GM18507 (cell line): ENCODE measurements at regions not wholly inside any gene's neighbourhood (a gene's known extent, or its start where the extent isn't known, plus 50 kb on each side); places are given as distances from the start of the nearest gene placed in this dataset.

Source experiments
- DNase-seq: peaks from one replicate; pipeline ENCODE4 v3.0.0; 2011; ENCODE audit warnings: low read depth; ENCODE audit not compliant: insufficient read length; ENCODE audit errors: extremely low spot score
- FAIRE-seq: peaks from 2 replicates; lab custom pipeline; 2011; peaks lifted over from hg19 to GRCh38; lab: Jason Lieb, UNC

DNA sequence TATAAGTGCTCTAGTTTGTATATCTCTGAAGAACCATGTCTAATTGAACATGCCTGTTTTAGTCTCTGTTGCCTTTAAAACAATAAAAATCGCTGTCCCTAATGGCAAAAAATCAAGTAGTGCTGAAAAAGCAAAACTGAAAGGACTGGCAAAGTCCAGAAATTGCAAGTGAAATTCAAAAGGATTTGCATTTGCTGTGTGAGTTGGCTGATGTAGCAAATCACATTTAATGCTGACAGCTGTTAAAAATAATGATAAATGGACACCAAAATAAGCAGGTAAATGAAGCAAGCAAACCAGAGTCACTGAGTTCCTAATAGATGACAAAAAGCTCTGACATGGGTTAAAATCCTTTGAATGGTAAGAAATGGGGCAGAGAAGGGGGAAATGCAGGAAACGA is 874.1 kb downstream of the GRM8 start:
- DNase-seq (no peak), FAIRE-seq (peak; percentile 48)

- FAIRE-seq (no peak), DNase-seq (no peak)
Observed at GRCh38 chr7:126370038-126370668, 882.6 kb downstream of the GRM8 start.

- FAIRE-seq (no peak), DNase-seq (no peak)
Observed at GRCh38 chr7:126362746-126363145, 890.0 kb downstream of the GRM8 start.

DNA sequence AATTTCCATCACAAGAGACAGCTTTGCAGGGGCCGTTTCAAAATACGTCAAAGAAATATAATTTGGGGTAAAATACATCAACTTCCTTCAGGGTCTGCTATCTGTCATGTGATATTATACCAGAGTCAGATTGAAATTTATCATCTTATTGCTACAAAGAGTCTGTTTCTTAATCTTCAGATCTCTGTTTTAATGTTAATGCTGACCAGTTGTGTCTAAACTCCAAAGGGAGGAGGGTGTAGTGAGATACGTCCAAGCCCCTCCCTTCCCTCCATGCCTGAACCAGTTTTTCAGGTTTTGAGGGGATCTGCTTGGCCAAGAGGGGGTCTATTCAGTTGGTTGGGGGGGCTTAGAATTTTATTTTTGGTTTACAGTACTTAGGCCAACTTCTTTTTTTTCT is 891.6 kb downstream of the GRM8 start:
- FAIRE-seq (no peak), DNase-seq (no peak)

- FAIRE-seq (peak; percentile 55), DNase-seq (no peak)
Observed at GRCh38 chr7:126339813-126340212, 912.9 kb downstream of the GRM8 start.

DNA sequence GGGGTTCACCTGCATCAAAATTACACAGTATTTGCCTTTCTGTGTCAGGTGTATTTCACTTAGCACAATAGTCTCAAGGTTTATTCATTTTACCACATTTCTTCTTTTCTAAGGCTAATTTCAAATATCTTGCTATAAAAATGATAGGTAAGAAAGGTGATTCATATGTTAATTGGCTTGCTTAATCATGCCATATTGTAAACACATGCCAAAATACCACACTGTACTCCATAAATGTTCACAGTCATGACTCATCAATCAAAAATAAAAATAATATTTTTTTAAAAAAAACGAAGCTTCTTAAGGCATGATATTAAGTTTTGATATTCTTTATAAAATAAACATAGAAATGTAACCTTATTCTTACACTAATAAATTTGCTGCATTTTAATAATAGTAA is 947.1 kb downstream of the GRM8 start:
- no peak for FAIRE-seq
- no peak for DNase-seq

DNA sequence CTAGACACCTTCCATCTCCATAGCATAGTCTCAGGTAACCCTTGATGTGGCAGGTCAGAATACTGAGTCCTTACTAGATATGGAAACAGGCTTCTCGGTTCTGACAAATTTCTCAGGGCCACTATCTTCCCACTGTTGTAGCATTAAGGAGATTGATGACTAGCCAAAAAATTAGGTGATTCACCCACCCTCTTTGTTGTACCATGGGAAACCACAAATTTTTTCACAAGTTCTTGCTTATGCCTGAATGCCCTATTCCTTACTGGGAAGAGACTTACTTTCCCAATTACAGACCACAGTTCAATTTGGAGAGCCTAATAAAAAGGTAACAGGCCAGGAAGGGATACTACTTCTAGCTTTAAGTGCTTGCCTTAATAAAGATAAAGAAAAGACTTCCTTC is 948.8 kb downstream of the GRM8 start:
- DNase-seq (no peak), FAIRE-seq (no peak)

- no peak for DNase-seq
- no peak for FAIRE-seq
Observed at GRCh38 chr7:126302639-126303038, 950.1 kb downstream of the GRM8 start.

DNA sequence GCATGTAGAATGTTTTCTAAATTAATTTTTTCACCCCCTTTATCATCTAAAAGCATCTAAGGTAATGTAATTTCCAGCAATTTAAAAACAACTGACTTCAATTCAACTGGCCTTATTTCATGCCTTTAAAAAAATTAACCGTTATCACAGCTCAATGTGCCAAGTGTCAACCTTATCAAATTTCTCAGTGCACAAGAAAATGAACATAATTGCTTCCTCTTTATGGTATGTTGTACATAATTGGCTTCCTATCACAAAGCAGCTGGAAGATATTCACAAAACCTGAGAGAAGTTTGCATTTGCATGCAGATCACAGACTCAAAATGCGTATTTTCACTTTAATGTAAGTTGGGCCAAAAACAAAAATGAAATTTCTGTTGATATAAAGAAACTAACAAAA is 966.4 kb downstream of the GRM8 start:
- DNase-seq = no peak

DNA sequence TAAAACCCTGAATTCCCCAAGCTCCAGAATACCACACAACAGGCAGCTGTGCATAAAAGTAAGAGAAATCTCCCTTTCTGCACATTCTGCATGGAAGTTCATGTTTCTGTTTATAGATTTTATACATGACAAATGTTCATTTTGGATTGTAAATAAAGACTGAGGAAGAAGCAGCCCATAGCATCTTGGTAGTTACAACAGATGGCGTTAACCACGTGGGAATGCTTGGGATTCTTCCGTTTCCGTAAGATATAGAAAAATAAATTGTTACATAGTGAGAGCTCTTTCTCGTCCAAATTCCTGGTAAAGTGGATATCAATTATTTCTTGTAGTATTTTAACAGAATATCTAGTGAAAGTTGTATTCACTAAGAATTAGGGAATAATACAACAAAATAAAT is 1016.5 kb downstream of the GRM8 start:
- FAIRE-seq (no peak), DNase-seq (no peak)

More for the DNA sequence above, 966.4 kb downstream of the GRM8 start:
- no peak for FAIRE-seq

DNA sequence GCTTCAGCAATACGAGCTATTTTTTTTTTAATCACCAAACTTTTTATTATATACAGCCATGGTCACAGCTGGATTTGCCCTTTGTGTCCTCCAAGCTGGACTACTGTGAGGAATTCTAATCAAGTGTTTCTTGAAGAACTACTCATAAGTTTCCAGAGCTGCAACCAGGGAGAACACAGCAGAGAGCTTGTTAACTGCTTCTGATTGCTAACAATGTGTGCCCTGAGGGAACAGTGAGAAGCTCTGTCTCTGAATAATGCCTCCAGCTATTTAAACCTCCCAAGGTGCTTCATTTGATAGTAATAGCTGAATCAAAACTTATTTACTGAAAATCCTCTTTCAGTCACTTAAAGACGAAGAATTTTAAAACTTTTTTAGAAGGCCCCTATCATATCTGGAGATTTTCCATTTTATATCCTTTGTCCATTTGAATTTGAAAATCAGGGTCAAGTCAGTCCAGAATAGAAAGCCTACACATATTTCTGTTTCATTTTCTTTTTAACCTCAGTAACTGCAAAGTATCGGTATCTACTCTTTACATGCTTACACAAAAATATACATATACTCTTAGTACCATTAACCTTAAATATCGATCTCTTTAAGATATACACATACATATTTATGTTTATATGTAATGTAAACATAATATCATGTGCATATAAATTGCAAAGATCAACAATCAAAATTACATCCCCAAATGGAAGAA is 1024.2 kb downstream of the GRM8 start:
- DNase-seq = no peak
- FAIRE-seq = no peak

- no peak for DNase-seq
- no peak for FAIRE-seq
Observed at GRCh38 chr7:126227643-126228042, 1025.1 kb downstream of the GRM8 start.

DNA sequence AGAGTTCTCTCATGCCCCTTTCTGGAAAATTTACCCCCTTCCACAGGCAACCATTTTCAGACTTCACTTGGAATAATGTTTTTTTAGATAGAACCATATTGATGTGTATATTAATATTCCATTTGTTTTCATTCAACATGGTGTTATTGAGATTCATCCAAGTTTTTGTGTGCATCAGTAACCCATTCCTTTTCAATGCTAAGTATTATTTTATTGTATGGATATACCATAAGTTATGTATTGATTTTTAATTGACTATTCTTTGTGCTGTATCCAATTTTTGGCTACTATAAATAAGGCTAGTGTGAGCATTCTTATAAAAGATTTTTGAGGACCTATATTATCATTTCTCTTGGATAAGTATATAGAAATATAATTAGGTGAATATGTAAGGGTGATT is 1025.7 kb downstream of the GRM8 start:
- DNase-seq (no peak), FAIRE-seq (no peak)

- DNase-seq (no peak), FAIRE-seq (no peak)
Observed at GRCh38 chr7:126223729-126224128, 1029.0 kb downstream of the GRM8 start.

DNA sequence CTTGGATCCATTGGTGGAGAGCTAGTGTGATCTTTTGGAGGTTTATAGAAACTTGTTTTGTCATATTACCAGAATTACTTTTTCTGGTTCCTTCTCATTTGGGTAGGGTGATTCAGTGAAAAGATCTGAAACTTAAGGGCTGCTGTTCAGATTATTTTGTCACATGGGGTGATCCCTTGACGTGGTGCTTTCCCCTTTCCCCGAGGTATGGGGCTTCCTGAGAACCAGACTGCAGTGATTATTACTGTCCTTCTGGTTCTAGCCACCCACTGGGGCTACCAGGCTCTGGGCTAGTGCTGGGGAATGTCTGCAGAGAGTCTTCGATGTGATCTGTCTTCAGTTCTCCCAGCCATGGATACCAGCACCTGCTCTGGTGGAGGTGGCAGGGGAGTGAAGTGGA is 1030.0 kb downstream of the GRM8 start:
- FAIRE-seq = no peak

GRCh38 chr7:126215785-126216184 is 1037.0 kb downstream of the GRM8 start:
- FAIRE-seq (no peak), DNase-seq (no peak)

More for the DNA sequence above, 1030.0 kb downstream of the GRM8 start:
- no peak for DNase-seq

DNA sequence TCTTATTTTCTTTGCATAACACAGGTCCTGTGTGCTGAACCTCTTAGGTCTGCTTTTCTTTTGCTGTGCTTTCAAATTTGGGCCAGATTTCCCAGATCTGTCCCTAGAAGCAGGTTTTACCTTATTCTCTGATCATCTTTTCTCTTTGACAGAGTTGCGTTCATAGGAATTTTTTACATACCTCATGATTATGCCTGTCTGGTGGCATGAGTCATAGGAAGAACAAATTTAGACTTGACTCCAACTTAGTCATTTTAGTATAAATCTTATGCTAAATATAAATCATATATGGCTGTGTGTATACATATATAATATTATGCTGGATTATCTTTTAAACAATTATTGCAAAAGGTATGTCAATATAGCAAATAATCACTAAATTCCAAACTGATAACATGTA is 1038.9 kb downstream of the GRM8 start:
- FAIRE-seq = no peak
- DNase-seq = no peak

- DNase-seq = no peak
- no peak for FAIRE-seq
Observed at GRCh38 chr7:126211875-126212274, 1040.9 kb downstream of the GRM8 start.

GRCh38 chr7:126210707-126211106 is 1042.0 kb downstream of the GRM8 start:
- no peak for FAIRE-seq
- no peak for DNase-seq

- no peak for FAIRE-seq
- no peak for DNase-seq
Observed at GRCh38 chr7:126203185-126203584, 1049.6 kb downstream of the GRM8 start.

GRCh38 chr7:126202177-126202576 is 1050.6 kb downstream of the GRM8 start:
- DNase-seq (no peak), FAIRE-seq (no peak)
